H1 (cell line): ENCODE measurements at regions not wholly inside any gene's neighbourhood (a gene's known extent, or its start where the extent isn't known, plus 50 kb on each side); places are given as distances from the start of the nearest gene placed in this dataset.
A peak's percentile ranks its signal among the peaks of the same experiment; 100 is the strongest.

Experiments
- CTCF ChIA-PET: fragments of 300-600 bp; sonication (Branson Sonifier 250); formaldehyde crosslinking; loops from one replicate; lab custom pipeline; 2021; ENCODE audit not compliant: partially characterized antibody; lab: Charles Lee
- POLR2A ChIA-PET: fragments of 300-600 bp; sonication (Branson Sonifier 250); formaldehyde crosslinking; loops from one replicate; lab custom pipeline; 2021; ENCODE audit warnings: inconsistent platforms; ENCODE audit not compliant: partially characterized antibody; lab: Charles Lee
- DNase-seq, 2 experiments: peaks; one replicate each; pipeline versions ENCODE4 v3.0.0 to v3.0.0-alpha.2; 2010 to 2022; ENCODE audit warnings: low spot score in 2 of 2, low read depth in 1 of 2, mixed read lengths in 1 of 2
- FAIRE-seq: peaks from 2 replicates; lab custom pipeline; 2011; peaks lifted over from hg19 to GRCh38; lab: Jason Lieb, UNC
- H2AFZ ChIP-seq: 2 replicates; pipeline ENCODE4 v1.8.1; 2012; ENCODE audit warnings: low read length, inconsistent platforms
- H2AK5ac ChIP-seq: 2 replicates; pipeline ENCODE4 v1.6.1; 2013; ENCODE audit warnings: low read depth, low read length
- H2BK120ac ChIP-seq: replicated peaks from 2 replicates; pipeline ENCODE3; 2013; ENCODE audit warnings: low read depth, low read length, inconsistent platforms
- H2BK12ac ChIP-seq: 2 replicates; pipeline ENCODE4 v1.6.1; 2013; ENCODE audit warnings: low read depth, low read length
- H2BK15ac ChIP-seq: 2 replicates; pipeline ENCODE4 v1.6.1; 2013; ENCODE audit warnings: low read length
- H2BK20ac ChIP-seq: 2 replicates; pipeline ENCODE4 v1.6.1; 2013; ENCODE audit warnings: low read length
- H2BK5ac ChIP-seq: 2 replicates; pipeline ENCODE4 v1.6.1; 2013; ENCODE audit warnings: low read depth, low read length
- H3K14ac ChIP-seq: 2 replicates; pipeline ENCODE4 v1.6.1; 2013; ENCODE audit warnings: inconsistent platforms; ENCODE audit not compliant: insufficient read length
- H3K18ac ChIP-seq: 2 replicates; pipeline ENCODE4 v1.6.1; 2013; ENCODE audit warnings: low read length; ENCODE audit errors: extremely low read depth
- H3K23ac ChIP-seq: 2 replicates; pipeline ENCODE4 v1.6.1; 2013; ENCODE audit warnings: inconsistent platforms; ENCODE audit not compliant: insufficient read length
- H3K23me2 ChIP-seq: 2 replicates; pipeline ENCODE4 v1.6.1; 2013; ENCODE audit warnings: low read depth, low read length
- H3K27ac ChIP-seq: 2 replicates; pipeline ENCODE4 v1.6.1; 2011; ENCODE audit warnings: low read depth, low read length, inconsistent platforms
- H3K27me3 ChIP-seq, 4 experiments: replicated peaks in 1 of 4; 1 replicate in 1 of 4; 2 replicates in 3 of 4; pipeline versions ENCODE4 v1.6.1 to v1.8.1; 2011 to 2013; ENCODE audit warnings: low read length in 3 of 4, mild to moderate bottlenecking in 3 of 4, inconsistent platforms in 2 of 4, mixed read lengths in 2 of 4, moderate library complexity in 1 of 4; ENCODE audit not compliant: control insufficient read depth in 3 of 4, insufficient read depth in 3 of 4; ENCODE audit errors: extremely low read depth in 1 of 4
- H3K36me3 ChIP-seq, 4 experiments: 2 replicates each; pipeline versions ENCODE4 v1.6.1 to v1.8.1; 2011 to 2013; ENCODE audit warnings: mild to moderate bottlenecking in 4 of 4, low read length in 3 of 4, moderate library complexity in 2 of 4, control low read depth in 1 of 4, inconsistent platforms in 1 of 4; ENCODE audit not compliant: insufficient read depth in 4 of 4, control insufficient read depth in 2 of 4
- H3K4ac ChIP-seq: replicated peaks from 2 replicates; pipeline ENCODE3; 2013; ENCODE audit warnings: low read length, low read depth, mixed read lengths, inconsistent platforms; ENCODE audit not compliant: insufficient read length
- H3K4me1 ChIP-seq, 4 experiments: replicated peaks in 1 of 4; 1 replicate in 1 of 4; 2 replicates in 3 of 4; pipeline versions ENCODE4 v1.6.1 to v1.8.1; 2011 to 2013; ENCODE audit warnings: low read length in 3 of 4, inconsistent platforms in 2 of 4, mixed read lengths in 1 of 4; ENCODE audit not compliant: insufficient read depth in 4 of 4, control insufficient read depth in 3 of 4
- H3K4me2 ChIP-seq, 2 experiments: 2 replicates each; pipeline versions ENCODE4 v1.6.1 to v1.8.1; 2011 to 2013; ENCODE audit warnings: low read depth in 2 of 2, low read length in 2 of 2, control low read depth in 1 of 2, inconsistent platforms in 1 of 2, mild to moderate bottlenecking in 1 of 2; ENCODE audit not compliant: insufficient read depth in 1 of 2
- H3K4me3 ChIP-seq, 4 experiments: fragments of 200-600, 300-600 bp in 1 of 4; sonication (generic), shearing (Covaris generic), sonication (Bioruptor Twin) in 1 of 4; 2 replicates each; pipeline versions ENCODE4 v1.5.1 to v1.8.1; 2011 to 2016; ENCODE audit warnings: low read length in 4 of 4, low read depth in 3 of 4, control low read depth in 2 of 4, inconsistent platforms in 2 of 4, mild to moderate bottlenecking in 2 of 4, mixed read lengths in 1 of 4, moderate library complexity in 1 of 4; ENCODE audit not compliant: insufficient read depth in 2 of 4; ENCODE audit errors: extremely low read depth in 1 of 4
- H3K56ac ChIP-seq: replicated peaks from 2 replicates; pipeline ENCODE3; 2013; ENCODE audit warnings: low read depth, mild to moderate bottlenecking, mixed read lengths, low read length, inconsistent platforms; ENCODE audit not compliant: insufficient read length
- H3K79me1 ChIP-seq: 2 replicates; pipeline ENCODE4 v1.6.1; 2013; ENCODE audit warnings: low read depth, low read length, control low read depth
- H3K79me2 ChIP-seq, 2 experiments: 2 replicates each; pipeline versions ENCODE4 v1.6.1 to v1.8.1; 2012 to 2013; ENCODE audit warnings: low read length in 2 of 2, mild to moderate bottlenecking in 2 of 2, inconsistent platforms in 1 of 2; ENCODE audit not compliant: insufficient read depth in 2 of 2, control insufficient read depth in 1 of 2
- H3K9ac ChIP-seq, 4 experiments: replicated peaks in 1 of 4; 1 replicate in 1 of 4; 2 replicates in 3 of 4; pipeline versions ENCODE4 v1.6.1 to v1.8.1; 2011 to 2013; ENCODE audit warnings: low read depth in 3 of 4, low read length in 3 of 4, control low read depth in 2 of 4, mild to moderate bottlenecking in 2 of 4, moderate library complexity in 2 of 4, inconsistent platforms in 1 of 4; ENCODE audit errors: extremely low read depth in 1 of 4
- H3K9me3 ChIP-seq, 2 experiments: 2 replicates each; pipeline versions ENCODE4 v1.6.1 to v1.8.1; 2012 to 2013; ENCODE audit warnings: mild to moderate bottlenecking in 2 of 2, moderate library complexity in 2 of 2, control low read depth in 1 of 2, inconsistent platforms in 1 of 2, low read depth in 1 of 2, low read length in 1 of 2, mixed read lengths in 1 of 2; ENCODE audit not compliant: insufficient read depth in 2 of 2
- H4K20me1 ChIP-seq, 2 experiments: replicated peaks in 1 of 2; 2 replicates each; pipeline versions ENCODE3 to v1.8.1; 2011 to 2013; ENCODE audit warnings: inconsistent platforms in 2 of 2, low read length in 2 of 2, mild to moderate bottlenecking in 1 of 2; ENCODE audit not compliant: insufficient read depth in 2 of 2, control insufficient read depth in 1 of 2
- H4K5ac ChIP-seq: 2 replicates; pipeline ENCODE4 v1.6.1; 2013; ENCODE audit warnings: low read length, low read depth, mixed read lengths, inconsistent platforms; ENCODE audit not compliant: insufficient read length
- H4K8ac ChIP-seq: 2 replicates; pipeline ENCODE4 v1.8.0; 2013; ENCODE audit warnings: mild to moderate bottlenecking, moderate library complexity, low read length, inconsistent platforms; ENCODE audit not compliant: insufficient read depth; ENCODE audit errors: extremely low read depth
- H4K91ac ChIP-seq: replicated peaks from 2 replicates; pipeline ENCODE3; 2013; ENCODE audit warnings: low read length, mixed read lengths, inconsistent platforms; ENCODE audit not compliant: insufficient read length
- ASH2L ChIP-seq: fragments of 200-600, 300-600 bp; sonication (generic); IDR thresholded peaks from one replicate; pipeline ENCODE4 v1.7.1; 2017; ENCODE audit warnings: low read length
- CBX8 ChIP-seq: fragments of 300-800, 300-1000 bp; sonication (generic); IDR thresholded peaks from 2 replicates; pipeline ENCODE4 v1.7.1; 2016; ENCODE audit warnings: low read depth, low read length, borderline replicate concordance
- JUND ChIP-seq: IDR thresholded peaks from 2 replicates; pipeline ENCODE4 v1.6.1; 2011; ENCODE audit warnings: mild to moderate bottlenecking, improper control_type of control experiment, low read length
- RXRA ChIP-seq: IDR thresholded peaks from 2 replicates; pipeline ENCODE4 v1.6.1; 2011; ENCODE audit warnings: low read depth, mild to moderate bottlenecking, low read length, moderate library complexity; ENCODE audit not compliant: insufficient read depth
- ZNF274 ChIP-seq: IDR thresholded peaks from 2 replicates; pipeline ENCODE4 v1.7.0; 2012; ENCODE audit warnings: low read length, borderline replicate concordance; ENCODE audit errors: extremely low read depth
- WGBS, 2 experiments: shearing (Covaris generic) in 1 of 2; methylation state at CpG; one replicate each; pipeline versions ENCODE4 v1.1.6 to v1.1.7; 2013 to 2015; ENCODE audit warnings: low lambda C conversion rate in 2 of 2, mixed read lengths in 2 of 2, inconsistent platforms in 1 of 2, low coverage in 1 of 2, missing lambda C conversion rate in 1 of 2; ENCODE audit not compliant: insufficient replicate concordance in 2 of 2, insufficient coverage in 1 of 2, insufficient read length in 1 of 2; ENCODE audit errors: extremely low coverage in 1 of 2, missing lambda C conversion rate in 1 of 2; 5-methylcytosine and 5-hydroxymethylcytosine counted together

DNA sequence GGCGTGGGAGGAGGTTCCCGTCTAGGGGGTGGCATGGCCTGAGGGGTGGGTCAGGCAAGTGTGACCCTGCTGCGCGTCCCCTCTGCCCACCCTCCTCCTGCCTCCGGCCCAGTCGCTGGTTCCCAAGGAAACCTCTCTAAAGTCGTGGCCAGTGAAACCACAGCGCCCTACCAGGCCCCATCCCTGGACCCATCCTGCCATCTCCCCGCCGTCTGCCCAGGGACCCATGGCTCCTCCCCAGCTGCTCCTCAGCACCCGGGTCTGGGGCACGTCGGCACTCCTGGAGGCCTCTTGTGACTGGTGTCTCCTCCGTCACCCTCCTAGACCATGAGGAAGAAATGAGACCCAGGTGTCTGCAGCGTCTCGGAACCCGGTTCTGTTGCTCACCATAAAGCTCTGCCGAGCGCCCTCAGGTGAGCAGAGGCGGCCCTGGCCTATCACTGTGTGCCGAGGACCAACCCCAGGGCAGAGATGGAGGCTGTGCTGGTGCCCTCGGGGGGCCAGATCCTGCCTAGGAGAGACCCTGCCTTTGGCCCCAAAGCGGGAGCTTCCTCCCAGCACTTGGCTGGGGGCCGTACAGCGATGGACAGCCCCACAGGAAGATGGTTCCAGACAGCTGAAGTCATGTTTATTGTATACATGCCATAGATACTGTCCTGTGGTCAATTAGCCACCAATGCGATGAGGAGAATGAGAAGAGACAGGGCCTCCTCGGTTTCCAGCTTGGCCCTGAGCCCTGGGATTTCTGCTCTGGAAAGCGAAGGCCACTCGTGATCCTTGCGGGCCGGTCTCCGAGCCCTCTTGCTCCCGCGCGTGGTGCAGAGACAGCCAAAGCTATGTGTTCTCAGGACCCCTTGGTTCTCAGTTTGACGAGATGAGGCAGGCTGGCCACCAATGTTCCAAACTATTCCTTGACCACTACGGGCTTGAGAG, 222.5 kb upstream of the RTL1 start:
- FAIRE-seq, result no peak
- POLR2A ChIA-PET, result interaction anchor here (1.7 kb wide), 1 partner anchor 11 kb away, joined by 3 read pairs; no protein-coding TSS in a partner anchor

More for the DNA sequence above, 222.5 kb upstream of the RTL1 start:
- Histone ChIP-seq H2BK15ac (no peak overlapping the region), H2AFZ (no peak overlapping the region), H3K27me3 (no peaks in the 10 kb centered on the region), H3K36me3 (no peaks in the 10 kb centered on the region), H3K4me1 (no peaks in the 10 kb centered on the region; a peak in 1 of 7 replicates), H4K5ac (no peak overlapping the region), H2BK12ac (no peak overlapping the region), H2AK5ac (no peak overlapping the region), H3K27ac (no peak overlapping the region), H3K56ac (no peak overlapping the region), H4K20me1 (no peaks in the 10 kb centered on the region), H2BK20ac (no peak overlapping the region), H3K79me2 (no peaks in the 10 kb centered on the region), H3K9ac (no peak overlapping the region), H3K4ac (no peak overlapping the region), H3K14ac (no peak overlapping the region), H3K18ac (no peak overlapping the region), H2BK5ac (no peak overlapping the region), H3K79me1 (no peaks in the 10 kb centered on the region), H3K23ac (no peak overlapping the region), H3K9me3 (no peaks in the 10 kb centered on the region), H4K8ac (no peak overlapping the region), H2BK120ac (no peak overlapping the region), H3K4me2 (no peak overlapping the region), H3K23me2 (no peaks in the 10 kb centered on the region), H4K91ac (no peak overlapping the region), H3K4me3 (no peak overlapping the region)
- peak in 1 of 2 experiments; percentile 27 for DNase-seq
- TF ChIP-seq CBX8, result no peak
- TF ChIP-seq JUND, result no peak
- TF ChIP-seq ASH2L, result no peak
- no peak for TF ChIP-seq RXRA
- TF ChIP-seq ZNF274, result no peak
- 88% methylated on average over 32 of the region's 37 CpGs; no CpG with 5 or more reads in 1 of the 2 experiments for WGBS, 2 experiments
- CTCF ChIA-PET, result interaction anchor here (1.1 to 1.4 kb wide), 3 partner anchors 10 to 42 kb away, joined by 3 to 4 read pairs (median 3); no protein-coding TSS in a partner anchor
